Erythroblast (primary cell): ENCODE measurements at regions not wholly inside any gene's neighbourhood (a gene's known extent, or its start where the extent isn't known, plus 50 kb on each side); places are given as distances from the start of the nearest gene placed in this dataset.

Experiments
- DNase-seq, 2 experiments: peaks; one replicate each; lab custom pipeline; 2025; lab: John Stamatoyannopoulos, UW
- GATA1 ChIP-seq: IDR thresholded peaks from 2 replicates; pipeline ENCODE4 v1.6.1; 2011; ENCODE audit warnings: low read depth, mild to moderate bottlenecking, control low read depth, low read length, moderate library complexity
- POLR2A ChIP-seq: IDR thresholded peaks from 2 replicates; pipeline ENCODE4 v1.6.1; 2011; ENCODE audit warnings: mild to moderate bottlenecking, low read length

- TF ChIP-seq POLR2A, result no peak
- no peak for TF ChIP-seq GATA1
- no peak for DNase-seq
Observed at GRCh38 chr13:109644069-109644750, 142.2 kb downstream of the IRS2 start.

- no peak for TF ChIP-seq POLR2A
- no peak for TF ChIP-seq GATA1
- DNase-seq, result no peak
Observed at GRCh38 chr13:109642358-109642757, 144.0 kb downstream of the IRS2 start.

- DNase-seq, result no peak
- TF ChIP-seq POLR2A, result no peak
- no peak for TF ChIP-seq GATA1
Observed at GRCh38 chr13:109636736-109637135, 149.6 kb downstream of the IRS2 start.

GRCh38 chr13:109631069-109631468 is 155.3 kb downstream of the IRS2 start:
- DNase-seq, result no peak
- TF ChIP-seq POLR2A (no peak), GATA1 (no peak)

- no peak for DNase-seq
- TF ChIP-seq POLR2A, result no peak
- no peak for TF ChIP-seq GATA1
Observed at GRCh38 chr13:109630271-109630670, 156.1 kb downstream of the IRS2 start.

- TF ChIP-seq POLR2A (no peak), GATA1 (no peak)
- DNase-seq, result no peak
Observed at GRCh38 chr13:109629737-109630136, 156.6 kb downstream of the IRS2 start.

GRCh38 chr13:109628251-109628699 is 158.1 kb downstream of the IRS2 start:
- TF ChIP-seq GATA1 (no peak), POLR2A (no peak)
- no peak for DNase-seq

GRCh38 chr13:109627649-109628048 is 158.7 kb downstream of the IRS2 start:
- TF ChIP-seq POLR2A (no peak), GATA1 (no peak)
- DNase-seq, result no peak

- DNase-seq, result no peak
- TF ChIP-seq POLR2A (no peak), GATA1 (no peak)
Observed at GRCh38 chr13:109626386-109627171, 159.8 kb downstream of the IRS2 start.

GRCh38 chr13:109625156-109625555 is 161.2 kb downstream of the IRS2 start:
- TF ChIP-seq GATA1 (no peak), POLR2A (no peak)
- DNase-seq, result no peak

GRCh38 chr13:109622006-109622405 is 164.4 kb downstream of the IRS2 start:
- no peak for DNase-seq
- TF ChIP-seq POLR2A (no peak), GATA1 (no peak)

- no peak for DNase-seq
- TF ChIP-seq GATA1, result no peak
- TF ChIP-seq POLR2A, result no peak
Observed at GRCh38 chr13:109615721-109616420, 170.5 kb downstream of the IRS2 start.

- no peak for TF ChIP-seq POLR2A
- TF ChIP-seq GATA1, result no peak
Observed at GRCh38 chr13:109611912-109612691, 174.3 kb downstream of the IRS2 start.

GRCh38 chr13:109610517-109610916 is 175.9 kb downstream of the IRS2 start:
- peak; percentile 23 to 51 for DNase-seq
- TF ChIP-seq POLR2A, result no peak

More at GRCh38 chr13:109611912-109612691, 174.3 kb downstream of the IRS2 start:
- no peak for DNase-seq
